Right cardiac atrium (tissue), 5 donors: ENCODE measurements at regions not wholly inside any gene's neighbourhood (a gene's known extent, or its start where the extent isn't known, plus 50 kb on each side); places are given as distances from the start of the nearest gene placed in this dataset.

Experiments used
- ATAC-seq, 2 donors: fragments of 200-7000 bp; cut with Tn5 transposase; one replicate each; pipeline versions ENCODE4 v1.8.0 to v1.9.1; 2020; ENCODE audit warnings: moderate library complexity in 2 of 2, mild to moderate bottlenecking in 1 of 2
- DNase-seq, 3 donors: peaks; one replicate each; pipeline ENCODE4 v3.0.0-alpha.2; 2020
- H3K27ac ChIP-seq: one replicate; pipeline ENCODE4 v1.5.1; 2013; ENCODE audit warnings: mild to moderate bottlenecking, low read length, control low read depth, moderate library complexity
- H3K27me3 ChIP-seq: one replicate; pipeline ENCODE4 v1.6.1; 2013; ENCODE audit not compliant: control insufficient read depth, insufficient read depth
- H3K4me1 ChIP-seq: one replicate; pipeline ENCODE4 v1.6.1; 2013; ENCODE audit warnings: low read length; ENCODE audit not compliant: control insufficient read depth, insufficient read depth
- H3K4me3 ChIP-seq: one replicate; pipeline ENCODE4 v1.5.1; 2013; ENCODE audit warnings: low read length, control low read depth
- H3K9me3 ChIP-seq: one replicate; pipeline ENCODE4 v1.6.1; 2013; ENCODE audit warnings: low read length; ENCODE audit not compliant: control insufficient read depth
- WGBS: extraction: QIAGEN DNeasy Blood & Tissue Kit; methylation state at CpG from one replicate; pipeline ENCODE4 v1.1.7; 2013; 5-methylcytosine and 5-hydroxymethylcytosine counted together
- intact Hi-C, 4 donors: fragments of 100-400 bp; cut with DNase I; formaldehyde crosslinking; loops; one replicate each; pipeline versions ENCODE4 v1.11.0 to v1.14.0; 2022 to 2023
- donor health status: healthy with polysubstance abuse.
- donor health status: DM: no; HTN: yes; CAD: no.
- donor health status: DM: no; HTN: no; CAD: no.
- donor health status: DM: no; HTN: yes; CAD: no; lungs with severe emphysema.
- donor health status: DM: yes; HTN: yes; CAD: no.

GRCh38 chr6:85396159-85396808, 53.6 kb upstream of the NT5E start:
- DNase-seq (no peak), ATAC-seq (no peak)
- H3K27me3 ChIP-seq, result no peaks in the 10 kb centered on the region
- intact Hi-C loops, result no loop called here
- 81% methylated on average over 3 of the region's 3 CpGs for WGBS
- H3K27ac ChIP-seq, result no peak overlapping the region
- H3K9me3 ChIP-seq, result no peaks in the 10 kb centered on the region
- no peak overlapping the region for H3K4me3 ChIP-seq
- H3K4me1 ChIP-seq, result peaks cover 1% of the 10 kb centered on the region

- Histone ChIP-seq H3K27me3 (no peaks in the 10 kb centered on the region), H3K9me3 (no peaks in the 10 kb centered on the region), H3K4me1 (peaks cover 1% of the 10 kb centered on the region), H3K4me3 (no peak overlapping the region), H3K27ac (no peak overlapping the region)
- intact Hi-C loops, result no loop called here
- DNase-seq (no peak), ATAC-seq (no peak)
Observed at GRCh38 chr6:85395746-85396145, 54.1 kb upstream of the NT5E start.

GRCh38 chr6:85394853-85395538, 54.9 kb upstream of the NT5E start:
- 100% methylated on average over 1 of the region's 1 CpG for WGBS
- Histone ChIP-seq H3K27ac (no peak overlapping the region), H3K9me3 (no peaks in the 10 kb centered on the region), H3K27me3 (no peaks in the 10 kb centered on the region), H3K4me1 (peaks cover 1% of the 10 kb centered on the region), H3K4me3 (no peak overlapping the region)
- intact Hi-C loops, result no loop called here
- DNase-seq (no peak), ATAC-seq (no peak)

- ATAC-seq (no peak), DNase-seq (no peak)
- no peaks in the 10 kb centered on the region for H3K27me3 ChIP-seq
- H3K4me3 ChIP-seq, result no peak overlapping the region
- peaks cover 1% of the 10 kb centered on the region for H3K4me1 ChIP-seq
- intact Hi-C loops, result no loop called here
- WGBS, result 97% methylated on average over 1 of the region's 1 CpG
- no peaks in the 10 kb centered on the region for H3K9me3 ChIP-seq
- H3K27ac ChIP-seq, result no peak overlapping the region
Observed at GRCh38 chr6:85394199-85394598, 55.7 kb upstream of the NT5E start.

GRCh38 chr6:85392379-85392778, 57.5 kb upstream of the NT5E start:
- Histone ChIP-seq H3K27me3 (no peaks in the 10 kb centered on the region), H3K4me1 (peaks cover 1% of the 10 kb centered on the region), H3K9me3 (no peaks in the 10 kb centered on the region), H3K27ac (no peak overlapping the region), H3K4me3 (no peak overlapping the region)
- no peak for ATAC-seq
- intact Hi-C loops, result no loop called here
- WGBS, result 83% methylated on average over 4 of the region's 4 CpGs
- DNase-seq, result no peak

- DNase-seq, result no peak
- no peak overlapping the region for H3K4me3 ChIP-seq
- no peak for ATAC-seq
- WGBS, result 84% methylated on average over 1 of the region's 1 CpG
- H3K4me1 ChIP-seq, result peaks cover 1% of the 10 kb centered on the region
- H3K27me3 ChIP-seq, result no peaks in the 10 kb centered on the region
- no peak overlapping the region for H3K27ac ChIP-seq
- intact Hi-C loops, result no loop called here
- H3K9me3 ChIP-seq, result no peaks in the 10 kb centered on the region
Observed at GRCh38 chr6:85390775-85391174, 59.1 kb upstream of the NT5E start.

- Histone ChIP-seq H3K27ac (no peak overlapping the region), H3K27me3 (no peaks in the 10 kb centered on the region), H3K9me3 (no peaks in the 10 kb centered on the region), H3K4me1 (peaks cover 1% of the 10 kb centered on the region), H3K4me3 (no peak overlapping the region)
- 79% methylated on average over 2 of the region's 2 CpGs for WGBS
- DNase-seq (no peak), ATAC-seq (no peak)
- intact Hi-C loops, result no loop called here
Observed at GRCh38 chr6:85390105-85390728, 59.7 kb upstream of the NT5E start.

- H3K4me1 ChIP-seq, result no peaks in the 10 kb centered on the region
- no peak for DNase-seq
- H3K27me3 ChIP-seq, result no peaks in the 10 kb centered on the region
- ATAC-seq, result no peak
- intact Hi-C loops, result no loop called here
- H3K9me3 ChIP-seq, result no peaks in the 10 kb centered on the region
- no peak overlapping the region for H3K4me3 ChIP-seq
- 85% methylated on average over 12 of the region's 12 CpGs for WGBS
- H3K27ac ChIP-seq, result no peak overlapping the region
Observed at GRCh38 chr6:85389151-85389797, 60.6 kb upstream of the NT5E start.

- intact Hi-C loops, result no loop called here
- DNase-seq (no peak), ATAC-seq (no peak)
- Histone ChIP-seq H3K27me3 (no peaks in the 10 kb centered on the region), H3K4me1 (no peaks in the 10 kb centered on the region), H3K9me3 (no peaks in the 10 kb centered on the region), H3K27ac (no peak overlapping the region), H3K4me3 (no peak overlapping the region)
- WGBS, result 86% methylated on average over 3 of the region's 3 CpGs
Observed at GRCh38 chr6:85388531-85388930, 61.4 kb upstream of the NT5E start.

GRCh38 chr6:85385636-85386315, 64.1 kb upstream of the NT5E start:
- Histone ChIP-seq H3K9me3 (no peaks in the 10 kb centered on the region), H3K27me3 (no peaks in the 10 kb centered on the region), H3K4me1 (no peaks in the 10 kb centered on the region), H3K27ac (no peak overlapping the region), H3K4me3 (no peak overlapping the region)
- intact Hi-C loops, result no loop called here
- 73% methylated on average over 5 of the region's 5 CpGs for WGBS
- DNase-seq, result no peak
- peak in 1 of 2 donors; percentile 34 for ATAC-seq

- WGBS, result 50% methylated on average over 6 of the region's 6 CpGs
- intact Hi-C loops, result no loop called here
- Histone ChIP-seq H3K9me3 (no peaks in the 10 kb centered on the region), H3K27ac (no peak overlapping the region), H3K4me1 (no peaks in the 10 kb centered on the region), H3K27me3 (no peaks in the 10 kb centered on the region), H3K4me3 (no peak overlapping the region)
- DNase-seq (no peak), ATAC-seq (no peak)
Observed at GRCh38 chr6:85383042-85383441, 66.8 kb upstream of the NT5E start.
